CMK (cell line): ENCODE measurements at regions not wholly inside any gene's neighbourhood (a gene's known extent, or its start where the extent isn't known, plus 50 kb on each side); places are given as distances from the start of the nearest gene placed in this dataset.

ENCODE experiments used
- DNase-seq: peaks from one replicate; pipeline ENCODE4 v3.0.0-alpha.2; 2010; ENCODE audit warnings: low read depth

- DNase-seq: no peak
Measured at GRCh38 chr2:164090533-164090932, 354.7 kb upstream of the FIGN start.

- DNase-seq: no peak
Measured at GRCh38 chr2:164084066-164084465, 348.3 kb upstream of the FIGN start.

- no peak for DNase-seq
Measured at GRCh38 chr2:164080486-164080885, 344.7 kb upstream of the FIGN start.

DNA sequence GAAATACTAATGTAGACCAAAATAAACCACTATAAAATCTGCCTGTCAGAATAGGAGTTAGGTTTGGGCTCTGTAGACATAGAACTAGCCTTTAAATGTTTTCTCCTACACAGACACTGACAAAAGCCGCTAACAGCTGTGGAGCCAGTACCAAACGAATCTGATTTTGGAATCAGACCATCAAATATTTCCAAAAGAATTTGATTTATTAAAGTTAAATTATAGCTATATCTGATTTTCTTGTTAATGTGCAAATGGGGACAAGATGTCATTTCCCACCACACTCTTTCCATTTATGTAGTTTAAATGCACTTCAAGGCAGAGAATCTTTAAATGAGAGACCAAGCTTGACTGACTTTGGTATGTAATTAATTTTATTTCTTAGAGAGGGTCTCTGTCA is 343.4 kb upstream of the FIGN start:
- DNase-seq: no peak

DNA sequence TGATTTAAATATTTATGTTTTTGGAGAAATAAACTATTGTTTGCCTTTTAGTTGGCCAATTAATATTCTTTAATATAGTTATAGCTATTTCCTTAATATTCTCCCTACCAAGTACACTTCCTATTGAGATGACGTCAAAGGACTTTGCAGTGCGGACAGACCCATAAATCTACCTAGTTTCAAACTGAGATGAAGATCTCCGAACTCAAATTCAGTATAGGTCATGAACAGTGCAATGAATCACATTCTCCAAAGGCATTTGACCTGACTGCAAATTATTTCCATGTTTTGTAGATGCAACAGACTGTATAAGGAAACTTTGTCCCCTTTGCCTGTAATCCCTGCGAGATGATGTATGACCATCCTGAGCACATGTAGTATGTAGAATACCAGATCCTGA is 342.6 kb upstream of the FIGN start:
- no peak for DNase-seq

- DNase-seq: no peak
Measured at GRCh38 chr2:164073101-164074074, 337.6 kb upstream of the FIGN start.

DNA sequence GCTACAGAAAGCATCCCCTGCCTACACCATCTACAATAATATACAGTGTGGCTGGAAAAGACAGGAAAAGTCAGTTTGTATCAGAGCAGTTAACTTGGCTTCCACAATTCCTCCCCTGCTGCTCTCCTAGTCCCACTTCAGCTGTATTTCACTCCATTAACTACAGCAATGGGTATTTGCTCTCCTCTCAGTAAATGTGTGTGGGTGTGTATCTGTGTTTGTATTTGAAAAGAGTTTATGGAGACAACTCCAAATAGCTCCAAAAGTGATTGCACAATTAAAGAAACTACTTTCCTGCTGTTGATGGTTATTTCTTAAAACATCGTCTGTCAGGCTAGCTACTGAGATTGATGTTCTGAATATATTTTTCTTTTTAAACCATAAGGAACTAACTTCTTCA is 333.7 kb upstream of the FIGN start:
- DNase-seq: no peak

DNA sequence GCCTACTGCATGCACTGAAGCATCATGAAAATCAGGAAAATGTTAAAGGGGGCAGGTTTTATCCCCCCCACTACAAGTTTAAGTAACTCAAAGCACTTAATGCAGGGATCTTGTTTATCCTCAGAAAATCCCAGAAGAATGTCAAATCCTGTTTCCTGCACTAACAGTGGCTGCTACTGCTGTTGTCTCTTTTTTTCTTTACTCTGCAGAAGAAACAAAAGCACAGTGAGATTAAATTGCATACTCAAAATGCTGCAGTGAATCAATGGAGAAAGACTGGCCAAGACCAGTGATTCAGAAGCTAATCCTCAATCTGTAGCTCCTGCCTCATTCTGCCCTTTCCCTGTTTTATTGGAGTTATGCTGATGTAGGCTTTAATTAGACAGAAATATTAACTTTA is 332.3 kb upstream of the FIGN start:
- no peak for DNase-seq

- DNase-seq: no peak
Measured at GRCh38 chr2:164066095-164066494, 330.3 kb upstream of the FIGN start.

DNA sequence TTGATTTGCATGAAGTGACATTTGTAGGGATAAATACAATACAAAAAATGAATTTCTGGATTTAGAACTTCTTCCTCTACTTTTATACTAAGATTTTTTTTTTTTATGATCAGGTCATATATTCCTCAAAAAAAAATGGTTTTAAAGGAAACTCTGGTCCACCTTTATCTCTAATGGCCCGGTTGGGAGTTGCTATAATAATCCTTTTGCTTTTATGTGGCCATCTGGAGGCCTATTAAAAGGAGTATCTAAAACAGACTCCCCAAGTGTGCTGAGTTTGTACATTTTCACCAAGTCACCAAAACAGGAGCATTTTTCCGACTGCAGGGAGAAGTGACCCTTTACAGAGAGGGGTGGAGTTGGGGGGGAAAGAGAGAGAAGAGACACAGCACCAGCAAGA is 329.2 kb upstream of the FIGN start:
- DNase-seq: no peak

- DNase-seq: peak; percentile 1
Measured at GRCh38 chr2:164061129-164061746, 325.4 kb upstream of the FIGN start.

DNA sequence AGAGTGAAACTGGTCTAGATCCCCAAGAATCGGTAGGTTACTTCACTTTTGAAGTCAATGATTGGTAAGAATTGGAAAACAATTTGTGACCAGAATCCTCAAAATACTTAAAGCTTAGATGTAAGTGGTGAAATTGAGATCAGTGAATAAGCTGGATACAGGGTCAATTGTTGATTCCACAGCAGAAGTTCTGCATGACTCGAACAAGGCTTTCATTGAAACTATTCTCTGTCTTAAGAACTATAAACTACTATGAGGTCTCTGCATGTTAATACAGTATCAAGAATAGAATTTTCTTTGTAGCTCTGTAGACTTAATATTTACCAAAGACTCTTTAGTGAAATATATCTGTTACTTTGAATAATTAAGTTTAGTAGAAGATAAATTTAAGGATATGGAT is 324.2 kb upstream of the FIGN start:
- no peak for DNase-seq

DNA sequence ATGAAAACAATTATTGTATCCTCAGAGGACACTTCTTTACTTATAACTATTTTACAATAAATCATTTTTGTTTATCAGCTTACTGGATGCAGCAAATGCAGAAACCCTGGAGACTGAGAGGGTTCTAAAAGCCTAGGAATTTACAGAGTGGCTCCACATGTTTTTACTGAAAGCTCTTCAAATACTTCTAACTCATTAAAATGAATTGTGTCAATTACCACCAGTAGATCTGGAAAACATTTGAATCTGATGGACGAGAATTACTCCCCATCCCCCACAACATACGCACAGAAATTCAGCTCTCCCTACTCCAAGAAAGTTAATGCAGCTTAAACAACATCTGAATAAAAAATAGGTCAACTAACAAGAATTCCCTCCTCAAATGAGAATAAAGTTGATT is 319.8 kb upstream of the FIGN start:
- no peak for DNase-seq

- no peak for DNase-seq
Measured at GRCh38 chr2:164054651-164055050, 318.8 kb upstream of the FIGN start.

GRCh38 chr2:164053021-164053420 is 317.2 kb upstream of the FIGN start:
- DNase-seq: no peak

- DNase-seq: no peak
Measured at GRCh38 chr2:164052006-164052405, 316.2 kb upstream of the FIGN start.

GRCh38 chr2:164048729-164049128 is 312.9 kb upstream of the FIGN start:
- no peak for DNase-seq

GRCh38 chr2:164046040-164046439 is 310.2 kb upstream of the FIGN start:
- no peak for DNase-seq

DNA sequence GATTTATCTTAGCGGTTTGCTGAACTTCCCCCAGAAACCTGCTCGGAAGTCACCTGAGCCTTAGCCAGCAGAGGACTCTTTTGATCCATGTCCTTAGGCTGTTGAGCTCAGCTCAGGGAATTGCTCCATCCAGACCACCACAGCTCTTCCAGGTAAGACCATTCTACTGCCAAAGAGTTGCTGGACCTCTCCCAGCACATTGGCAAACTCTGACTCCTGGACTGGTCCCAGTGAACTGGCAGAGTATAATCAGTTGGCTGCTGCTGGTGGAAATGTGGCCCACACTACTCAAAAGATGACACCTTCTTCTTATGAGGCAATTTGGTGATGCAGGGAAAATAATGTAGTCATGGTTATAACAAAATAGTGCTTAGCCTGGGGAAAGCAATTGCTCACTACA is 308.8 kb upstream of the FIGN start:
- DNase-seq: no peak

GRCh38 chr2:164039270-164039669 is 303.5 kb upstream of the FIGN start:
- DNase-seq: no peak

DNA sequence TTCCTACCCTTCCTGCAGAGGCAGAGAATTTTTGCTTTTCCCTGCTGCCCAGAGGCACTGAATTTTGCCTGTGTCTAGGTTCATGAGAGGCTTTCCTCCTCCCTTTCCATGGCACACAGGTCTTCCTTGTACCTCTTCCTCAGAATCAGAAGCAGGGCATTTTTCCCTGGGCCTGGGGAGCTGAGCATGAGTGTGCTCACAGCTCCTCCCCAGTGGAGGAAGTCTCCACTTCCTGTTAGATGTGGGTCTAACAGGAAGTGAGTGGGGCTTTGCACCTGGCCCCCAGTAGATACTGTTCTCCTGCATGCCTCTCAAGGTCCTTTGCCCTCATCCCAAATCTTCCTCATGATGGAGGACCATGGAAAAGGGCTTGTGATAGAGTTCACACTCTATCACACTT is 297.2 kb upstream of the FIGN start:
- no peak for DNase-seq

DNA sequence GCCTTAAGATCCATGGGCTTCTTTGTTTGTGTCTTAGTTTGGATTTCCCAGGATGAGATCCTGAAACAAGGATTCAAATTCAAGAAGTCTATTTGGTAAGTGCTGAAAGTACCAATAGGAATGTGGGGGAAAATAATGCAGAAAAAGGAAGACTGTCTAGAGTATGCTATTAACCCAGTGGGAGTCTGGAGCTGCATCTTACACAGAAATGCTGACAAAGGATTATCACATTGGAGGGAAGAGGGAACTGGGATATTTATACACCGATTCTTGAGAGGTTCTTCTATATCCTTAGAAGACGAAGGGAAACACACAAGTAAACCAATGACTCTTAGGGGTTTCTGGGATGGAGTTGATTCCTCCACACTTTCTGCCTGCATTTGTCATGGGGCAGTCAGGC is 294.8 kb upstream of the FIGN start:
- DNase-seq: no peak

- no peak for DNase-seq
Measured at GRCh38 chr2:164028814-164029534, 293.2 kb upstream of the FIGN start.
